WTC11 (cell line): ENCODE measurements at regions not wholly inside any gene's neighbourhood (a gene's known extent, or its start where the extent isn't known, plus 50 kb on each side); places are given as distances from the start of the nearest gene placed in this dataset.

Experiments
- ATAC-seq: fragments of 200-7000 bp; cut with Tn5 transposase; 2 replicates; pipeline ENCODE4 v1.10.0; 2021; ENCODE audit warnings: mild to moderate bottlenecking, moderate library complexity
- CTCF ChIA-PET: fragments of 300-600 bp; sonication (Branson Sonifier 250); formaldehyde crosslinking; loops from one replicate; lab custom pipeline; 2021; ENCODE audit warnings: antibody characterized with exemption; lab: Charles Lee
- POLR2A ChIA-PET: fragments of 350-600 bp; sonication (Branson Sonifier 250); formaldehyde crosslinking; loops from one replicate; lab custom pipeline; 2021; ENCODE audit warnings: antibody characterized with exemption; lab: Charles Lee
- DNase-seq: peaks from one replicate; pipeline ENCODE4 v3.0.0; 2021; ENCODE audit warnings: low spot score
- H3K27ac Mint-ChIP-seq: 2 replicates; pipeline ENCODE4 v1.8.0; 2021; ENCODE audit warnings: mixed read lengths
- H3K27me3 Mint-ChIP-seq: 2 replicates; pipeline ENCODE4 v1.8.0; 2021; ENCODE audit warnings: low read depth, mild to moderate bottlenecking, moderate library complexity, mixed read lengths
- H3K36me3 Mint-ChIP-seq: 2 replicates; pipeline ENCODE4 v1.8.0; 2021; ENCODE audit warnings: mixed read lengths
- H3K4me1 Mint-ChIP-seq: 2 replicates; pipeline ENCODE4 v1.8.0; 2022; ENCODE audit warnings: mixed read lengths
- H3K4me3 Mint-ChIP-seq: 2 replicates; pipeline ENCODE4 v1.8.0; 2021; ENCODE audit warnings: mild to moderate bottlenecking, moderate library complexity, mixed read lengths
- H3K9me3 Mint-ChIP-seq: 2 replicates; pipeline ENCODE4 v1.8.0; 2021; ENCODE audit warnings: mixed read lengths
- ATF1 ChIP-seq: sonication (generic); formaldehyde crosslinking; IDR thresholded peaks from 2 replicates; pipeline ENCODE4 v1.8.1; 2023; ENCODE audit warnings: mild to moderate bottlenecking, moderate library complexity, missing genetic modification reagents
- ELF4 ChIP-seq: sonication (generic); formaldehyde crosslinking; IDR thresholded peaks from 2 replicates; pipeline ENCODE4 v1.8.1; 2022; ENCODE audit warnings: low read depth, mild to moderate bottlenecking, moderate library complexity, missing genetic modification reagents
- FOXK1 ChIP-seq: sonication (generic); formaldehyde crosslinking; IDR thresholded peaks from 2 replicates; pipeline ENCODE4 v1.8.0; 2022; ENCODE audit warnings: mild to moderate bottlenecking, moderate library complexity, missing genetic modification reagents
- GABPB1 ChIP-seq: sonication (generic); formaldehyde crosslinking; IDR thresholded peaks from 2 replicates; pipeline ENCODE4 v1.8.1; 2023; ENCODE audit warnings: mild to moderate bottlenecking, missing genetic modification reagents
- GRHL2 ChIP-seq: fragments of 250-450 bp; sonication (Bioruptor Pico); IDR thresholded peaks from 2 replicates; pipeline ENCODE4 v1.8.0; 2022; ENCODE audit warnings: mild to moderate bottlenecking, moderate library complexity; ENCODE audit not compliant: insufficient replicate concordance, severe bottlenecking
- MAX ChIP-seq: sonication (generic); formaldehyde crosslinking; IDR thresholded peaks from 2 replicates; pipeline ENCODE4 v1.8.0; 2022; ENCODE audit warnings: mild to moderate bottlenecking, missing genetic modification reagents
- NR2C2 ChIP-seq: sonication (generic); formaldehyde crosslinking; IDR thresholded peaks from 2 replicates; pipeline ENCODE4 v1.8.0; 2022; ENCODE audit warnings: mild to moderate bottlenecking, missing genetic modification reagents
- NR3C1 ChIP-seq: sonication (generic); formaldehyde crosslinking; conservative IDR thresholded peaks from 2 replicates; pipeline ENCODE4 v1.8.1; 2023; ENCODE audit warnings: low read depth, mild to moderate bottlenecking, missing genetic modification reagents
- SP1 ChIP-seq: sonication (generic); formaldehyde crosslinking; conservative IDR thresholded peaks from 2 replicates; pipeline ENCODE4 v1.8.1; 2022; ENCODE audit warnings: missing genetic modification reagents
- TEAD4 ChIP-seq: sonication (generic); formaldehyde crosslinking; IDR thresholded peaks from 2 replicates; pipeline ENCODE4 v1.8.0; 2022; ENCODE audit warnings: mild to moderate bottlenecking, missing genetic modification reagents
- ZMAT4 ChIP-seq: fragments of 250-450 bp; sonication (Bioruptor Pico); IDR thresholded peaks from 2 replicates; pipeline ENCODE4 v1.9.0; 2021; ENCODE audit warnings: mild to moderate bottlenecking
- ZNF219 ChIP-seq: sonication (generic); formaldehyde crosslinking; IDR thresholded peaks from 2 replicates; pipeline ENCODE4 v1.8.0; 2023; ENCODE audit warnings: missing genetic modification reagents, mild to moderate bottlenecking, borderline replicate concordance
- TF ChIP-seq, protein P1 (sequence below): fragments of 250-450 bp; sonication (Bioruptor Pico); IDR thresholded peaks from 2 replicates; pipeline ENCODE4 v1.9.0; 2021; ENCODE audit warnings: mild to moderate bottlenecking
- TF ChIP-seq, protein P2 (sequence below): sonication (generic); formaldehyde crosslinking; IDR thresholded peaks from 2 replicates; pipeline ENCODE4 v1.8.0; 2022; ENCODE audit warnings: missing genetic modification reagents
- TF ChIP-seq, protein P3 (sequence below): fragments of 250-450 bp; sonication (Bioruptor Pico); IDR thresholded peaks from 2 replicates; pipeline ENCODE4 v2.1.2; 2022; ENCODE audit warnings: mild to moderate bottlenecking, moderate library complexity
- TF ChIP-seq, protein P4 (sequence below): sonication (generic); formaldehyde crosslinking; conservative IDR thresholded peaks from 2 replicates; pipeline ENCODE4 v1.8.1; 2023; ENCODE audit warnings: mild to moderate bottlenecking, low read depth, missing genetic modification reagents, moderate library complexity

DNA sequence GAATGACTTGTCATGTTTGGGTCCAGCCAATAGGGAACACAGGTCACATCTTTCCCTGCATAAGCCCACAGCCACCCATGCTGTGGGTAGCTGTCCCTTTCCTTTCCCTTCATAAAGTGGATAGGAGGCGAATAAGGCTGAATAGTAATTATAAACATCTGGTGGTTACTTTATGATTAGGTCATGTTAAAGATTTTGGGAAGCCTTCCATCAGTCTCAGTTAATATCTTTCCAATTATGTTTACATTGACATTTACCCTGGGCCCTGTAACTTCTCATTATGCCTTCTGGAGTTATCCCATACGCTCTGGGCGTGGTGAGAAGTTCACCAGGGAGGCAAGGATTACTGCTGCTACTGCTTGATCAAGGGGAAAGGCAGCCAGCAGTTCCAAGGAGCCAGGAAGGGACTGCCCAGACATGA lies 197.2 kb downstream of the HLX start:
- no peak for ATAC-seq

DNA sequence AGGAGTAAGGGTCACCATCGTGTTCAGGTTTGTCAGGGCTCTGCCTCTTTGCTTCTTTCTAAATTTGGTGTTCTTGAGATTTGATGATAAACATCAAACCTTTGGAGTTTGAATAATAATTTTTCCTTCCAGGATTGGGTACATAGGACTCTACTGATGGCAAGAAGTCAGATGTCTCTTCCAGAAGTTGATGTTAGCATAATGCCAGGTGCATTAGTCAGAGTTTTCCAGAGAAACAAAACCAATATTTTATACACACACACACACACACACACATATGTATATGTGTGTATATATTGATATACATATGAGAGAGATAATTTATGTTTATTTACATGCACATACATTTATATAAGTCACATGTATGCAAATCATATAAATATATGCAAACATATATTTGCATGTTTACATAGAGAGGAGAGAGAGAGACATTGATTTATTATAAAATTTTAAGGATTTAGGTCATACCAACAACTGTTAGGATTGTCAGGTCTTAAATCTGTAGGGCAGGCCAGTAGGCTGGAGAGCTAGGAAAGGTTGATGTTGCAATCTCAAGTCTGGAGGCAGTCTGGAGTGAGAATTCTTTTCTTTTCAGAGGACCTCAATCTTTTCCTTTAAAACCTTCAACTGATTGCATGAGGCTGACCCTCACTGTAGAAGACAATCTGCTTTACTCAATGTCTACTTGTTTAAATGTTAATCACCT lies 199.2 kb downstream of the HLX start:
- TF ChIP-seq NR3C1 (CRISPR knock-in tag) = no peak
- TF ChIP-seq, protein P1, sequence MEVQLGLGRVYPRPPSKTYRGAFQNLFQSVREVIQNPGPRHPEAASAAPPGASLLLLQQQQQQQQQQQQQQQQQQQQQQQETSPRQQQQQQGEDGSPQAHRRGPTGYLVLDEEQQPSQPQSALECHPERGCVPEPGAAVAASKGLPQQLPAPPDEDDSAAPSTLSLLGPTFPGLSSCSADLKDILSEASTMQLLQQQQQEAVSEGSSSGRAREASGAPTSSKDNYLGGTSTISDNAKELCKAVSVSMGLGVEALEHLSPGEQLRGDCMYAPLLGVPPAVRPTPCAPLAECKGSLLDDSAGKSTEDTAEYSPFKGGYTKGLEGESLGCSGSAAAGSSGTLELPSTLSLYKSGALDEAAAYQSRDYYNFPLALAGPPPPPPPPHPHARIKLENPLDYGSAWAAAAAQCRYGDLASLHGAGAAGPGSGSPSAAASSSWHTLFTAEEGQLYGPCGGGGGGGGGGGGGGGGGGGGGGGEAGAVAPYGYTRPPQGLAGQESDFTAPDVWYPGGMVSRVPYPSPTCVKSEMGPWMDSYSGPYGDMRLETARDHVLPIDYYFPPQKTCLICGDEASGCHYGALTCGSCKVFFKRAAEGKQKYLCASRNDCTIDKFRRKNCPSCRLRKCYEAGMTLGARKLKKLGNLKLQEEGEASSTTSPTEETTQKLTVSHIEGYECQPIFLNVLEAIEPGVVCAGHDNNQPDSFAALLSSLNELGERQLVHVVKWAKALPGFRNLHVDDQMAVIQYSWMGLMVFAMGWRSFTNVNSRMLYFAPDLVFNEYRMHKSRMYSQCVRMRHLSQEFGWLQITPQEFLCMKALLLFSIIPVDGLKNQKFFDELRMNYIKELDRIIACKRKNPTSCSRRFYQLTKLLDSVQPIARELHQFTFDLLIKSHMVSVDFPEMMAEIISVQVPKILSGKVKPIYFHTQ (CRISPR knock-in tag) = no peak
- TF ChIP-seq, protein P2, sequence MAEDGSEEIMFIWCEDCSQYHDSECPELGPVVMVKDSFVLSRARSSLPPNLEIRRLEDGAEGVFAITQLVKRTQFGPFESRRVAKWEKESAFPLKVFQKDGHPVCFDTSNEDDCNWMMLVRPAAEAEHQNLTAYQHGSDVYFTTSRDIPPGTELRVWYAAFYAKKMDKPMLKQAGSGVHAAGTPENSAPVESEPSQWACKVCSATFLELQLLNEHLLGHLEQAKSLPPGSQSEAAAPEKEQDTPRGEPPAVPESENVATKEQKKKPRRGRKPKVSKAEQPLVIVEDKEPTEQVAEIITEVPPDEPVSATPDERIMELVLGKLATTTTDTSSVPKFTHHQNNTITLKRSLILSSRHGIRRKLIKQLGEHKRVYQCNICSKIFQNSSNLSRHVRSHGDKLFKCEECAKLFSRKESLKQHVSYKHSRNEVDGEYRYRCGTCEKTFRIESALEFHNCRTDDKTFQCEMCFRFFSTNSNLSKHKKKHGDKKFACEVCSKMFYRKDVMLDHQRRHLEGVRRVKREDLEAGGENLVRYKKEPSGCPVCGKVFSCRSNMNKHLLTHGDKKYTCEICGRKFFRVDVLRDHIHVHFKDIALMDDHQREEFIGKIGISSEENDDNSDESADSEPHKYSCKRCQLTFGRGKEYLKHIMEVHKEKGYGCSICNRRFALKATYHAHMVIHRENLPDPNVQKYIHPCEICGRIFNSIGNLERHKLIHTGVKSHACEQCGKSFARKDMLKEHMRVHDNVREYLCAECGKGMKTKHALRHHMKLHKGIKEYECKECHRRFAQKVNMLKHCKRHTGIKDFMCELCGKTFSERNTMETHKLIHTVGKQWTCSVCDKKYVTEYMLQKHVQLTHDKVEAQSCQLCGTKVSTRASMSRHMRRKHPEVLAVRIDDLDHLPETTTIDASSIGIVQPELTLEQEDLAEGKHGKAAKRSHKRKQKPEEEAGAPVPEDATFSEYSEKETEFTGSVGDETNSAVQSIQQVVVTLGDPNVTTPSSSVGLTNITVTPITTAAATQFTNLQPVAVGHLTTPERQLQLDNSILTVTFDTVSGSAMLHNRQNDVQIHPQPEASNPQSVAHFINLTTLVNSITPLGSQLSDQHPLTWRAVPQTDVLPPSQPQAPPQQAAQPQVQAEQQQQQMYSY (CRISPR knock-in tag) = no peak
- TF ChIP-seq, protein P3, sequence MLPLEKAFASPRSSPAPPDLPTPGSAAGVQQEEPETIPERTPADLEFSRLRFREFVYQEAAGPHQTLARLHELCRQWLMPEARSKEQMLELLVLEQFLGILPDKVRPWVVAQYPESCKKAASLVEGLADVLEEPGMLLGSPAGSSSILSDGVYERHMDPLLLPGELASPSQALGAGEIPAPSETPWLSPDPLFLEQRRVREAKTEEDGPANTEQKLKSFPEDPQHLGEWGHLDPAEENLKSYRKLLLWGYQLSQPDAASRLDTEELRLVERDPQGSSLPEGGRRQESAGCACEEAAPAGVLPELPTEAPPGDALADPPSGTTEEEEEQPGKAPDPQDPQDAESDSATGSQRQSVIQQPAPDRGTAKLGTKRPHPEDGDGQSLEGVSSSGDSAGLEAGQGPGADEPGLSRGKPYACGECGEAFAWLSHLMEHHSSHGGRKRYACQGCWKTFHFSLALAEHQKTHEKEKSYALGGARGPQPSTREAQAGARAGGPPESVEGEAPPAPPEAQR (CRISPR knock-in tag) = no peak
- no peak for TF ChIP-seq FOXK1 (CRISPR knock-in tag)
- no peak overlapping the region for H3K4me3 Mint-ChIP-seq
- ChIA-PET POLR2A (no interaction called here), CTCF (no interaction called here)
- H3K9me3 Mint-ChIP-seq = peaks cover 12% of the 10 kb centered on the region
- H3K27me3 Mint-ChIP-seq = no peaks in the 10 kb centered on the region
- DNase-seq (no peak), ATAC-seq (no peak)
- H3K36me3 Mint-ChIP-seq = peaks cover 5% of the 10 kb centered on the region; the same call in 1 of the 2 replicates
- H3K27ac Mint-ChIP-seq = no peak overlapping the region
- H3K4me1 Mint-ChIP-seq = no peaks in the 10 kb centered on the region

More for the DNA sequence above, 197.2 kb downstream of the HLX start:
- CTCF ChIA-PET = no interaction called here
- peaks cover 5% of the 10 kb centered on the region; the same call in 1 of the 2 replicates for H3K36me3 Mint-ChIP-seq
- DNase-seq = no peak
- H3K4me1 Mint-ChIP-seq = no peaks in the 10 kb centered on the region
- no peak overlapping the region for H3K4me3 Mint-ChIP-seq
- peaks cover 20% of the 10 kb centered on the region for H3K9me3 Mint-ChIP-seq
- TF ChIP-seq ELF4 (CRISPR knock-in tag) = no peak
- TF ChIP-seq, protein P3 (CRISPR knock-in tag) = no peak
- no peak for TF ChIP-seq GRHL2 (CRISPR knock-in tag)
- no peak for TF ChIP-seq TEAD4 (CRISPR knock-in tag)
- TF ChIP-seq GABPB1 (CRISPR knock-in tag) = no peak
- no peak for TF ChIP-seq NR2C2 (CRISPR knock-in tag)
- TF ChIP-seq, protein P4, sequence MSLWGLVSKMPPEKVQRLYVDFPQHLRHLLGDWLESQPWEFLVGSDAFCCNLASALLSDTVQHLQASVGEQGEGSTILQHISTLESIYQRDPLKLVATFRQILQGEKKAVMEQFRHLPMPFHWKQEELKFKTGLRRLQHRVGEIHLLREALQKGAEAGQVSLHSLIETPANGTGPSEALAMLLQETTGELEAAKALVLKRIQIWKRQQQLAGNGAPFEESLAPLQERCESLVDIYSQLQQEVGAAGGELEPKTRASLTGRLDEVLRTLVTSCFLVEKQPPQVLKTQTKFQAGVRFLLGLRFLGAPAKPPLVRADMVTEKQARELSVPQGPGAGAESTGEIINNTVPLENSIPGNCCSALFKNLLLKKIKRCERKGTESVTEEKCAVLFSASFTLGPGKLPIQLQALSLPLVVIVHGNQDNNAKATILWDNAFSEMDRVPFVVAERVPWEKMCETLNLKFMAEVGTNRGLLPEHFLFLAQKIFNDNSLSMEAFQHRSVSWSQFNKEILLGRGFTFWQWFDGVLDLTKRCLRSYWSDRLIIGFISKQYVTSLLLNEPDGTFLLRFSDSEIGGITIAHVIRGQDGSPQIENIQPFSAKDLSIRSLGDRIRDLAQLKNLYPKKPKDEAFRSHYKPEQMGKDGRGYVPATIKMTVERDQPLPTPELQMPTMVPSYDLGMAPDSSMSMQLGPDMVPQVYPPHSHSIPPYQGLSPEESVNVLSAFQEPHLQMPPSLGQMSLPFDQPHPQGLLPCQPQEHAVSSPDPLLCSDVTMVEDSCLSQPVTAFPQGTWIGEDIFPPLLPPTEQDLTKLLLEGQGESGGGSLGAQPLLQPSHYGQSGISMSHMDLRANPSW (CRISPR knock-in tag) = no peak
- no peak for TF ChIP-seq MAX (CRISPR knock-in tag)
- no peak for TF ChIP-seq ZMAT4 (CRISPR knock-in tag)
- TF ChIP-seq SP1 (CRISPR knock-in tag) = no peak
- TF ChIP-seq FOXK1 (CRISPR knock-in tag) = no peak
- TF ChIP-seq ATF1 = no peak
- TF ChIP-seq ZNF219 (CRISPR knock-in tag) = no peak
- POLR2A ChIA-PET = interaction anchor here (0.6 kb wide), 1 partner anchor 190 kb away, joined by 3 read pairs; no protein-coding TSS in a partner anchor
- H3K27me3 Mint-ChIP-seq = no peaks in the 10 kb centered on the region
- H3K27ac Mint-ChIP-seq = no peak overlapping the region
